ENCODE measurements at regions not wholly inside any gene's neighbourhood (a gene's known extent, or its start where the extent isn't known, plus 50 kb on each side); places are given as distances from the start of the nearest gene placed in this dataset.

GRCh38 chr11:131301306-131301705, 69.1 kb upstream of the NTM start:
- DNase-seq (ENCODE audit: low read depth) = no peak

DNA sequence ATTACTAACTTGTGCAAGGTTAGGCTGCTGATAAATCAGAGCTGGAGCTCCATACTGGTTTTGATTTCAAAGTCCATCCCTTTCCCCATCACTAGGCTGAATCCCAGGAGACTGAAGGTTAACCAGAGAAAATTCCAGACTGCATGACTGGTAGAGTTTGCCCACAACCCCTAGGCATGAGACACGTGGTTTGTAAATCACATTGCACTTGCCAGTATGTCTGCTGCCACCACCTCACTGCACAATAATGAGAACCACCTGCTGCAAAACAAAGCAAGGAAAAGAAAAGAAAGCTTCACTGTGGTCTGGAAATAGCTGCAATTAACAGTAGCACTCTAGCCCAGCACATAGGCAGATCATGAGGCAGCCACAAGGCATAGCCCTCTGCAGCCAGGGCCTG, 67.6 kb upstream of the NTM start:
- DNase-seq (ENCODE audit: low read depth) = no peak

DNA sequence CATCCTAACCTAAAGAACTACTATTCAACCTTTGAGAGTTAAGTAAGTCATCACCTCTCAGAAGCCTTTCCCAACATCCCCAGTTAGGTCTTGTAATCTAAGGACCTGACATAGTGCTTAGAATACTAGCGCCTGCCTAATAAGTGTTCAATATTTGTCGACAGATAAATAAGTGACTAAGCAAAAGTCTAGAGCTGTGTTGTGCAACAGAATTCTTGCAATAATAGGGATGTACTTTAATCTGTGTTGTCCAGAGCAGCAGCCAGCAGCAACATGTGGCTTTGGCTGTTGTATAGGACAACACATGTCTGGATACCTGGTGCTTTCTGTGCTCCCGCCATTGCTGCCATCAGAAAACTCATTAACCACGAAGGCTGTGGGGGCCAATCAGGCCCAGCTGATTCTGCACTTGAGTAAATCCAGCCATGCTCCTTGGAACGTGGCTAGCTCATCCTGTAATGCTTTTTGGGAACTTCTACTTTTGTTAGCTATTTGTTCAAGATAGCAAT, 66.8 kb upstream of the NTM start:
- DNase-seq (ENCODE audit: low read depth) = no peak

GRCh38 chr11:131305005-131305404, 65.4 kb upstream of the NTM start:
- no peak for DNase-seq (ENCODE audit: low read depth)

- DNase-seq (ENCODE audit: low read depth) = no peak
Observed at GRCh38 chr11:131307506-131307905, 62.9 kb upstream of the NTM start.

GRCh38 chr11:131309776-131310175, 60.6 kb upstream of the NTM start:
- no peak for DNase-seq (ENCODE audit: low read depth)

DNA sequence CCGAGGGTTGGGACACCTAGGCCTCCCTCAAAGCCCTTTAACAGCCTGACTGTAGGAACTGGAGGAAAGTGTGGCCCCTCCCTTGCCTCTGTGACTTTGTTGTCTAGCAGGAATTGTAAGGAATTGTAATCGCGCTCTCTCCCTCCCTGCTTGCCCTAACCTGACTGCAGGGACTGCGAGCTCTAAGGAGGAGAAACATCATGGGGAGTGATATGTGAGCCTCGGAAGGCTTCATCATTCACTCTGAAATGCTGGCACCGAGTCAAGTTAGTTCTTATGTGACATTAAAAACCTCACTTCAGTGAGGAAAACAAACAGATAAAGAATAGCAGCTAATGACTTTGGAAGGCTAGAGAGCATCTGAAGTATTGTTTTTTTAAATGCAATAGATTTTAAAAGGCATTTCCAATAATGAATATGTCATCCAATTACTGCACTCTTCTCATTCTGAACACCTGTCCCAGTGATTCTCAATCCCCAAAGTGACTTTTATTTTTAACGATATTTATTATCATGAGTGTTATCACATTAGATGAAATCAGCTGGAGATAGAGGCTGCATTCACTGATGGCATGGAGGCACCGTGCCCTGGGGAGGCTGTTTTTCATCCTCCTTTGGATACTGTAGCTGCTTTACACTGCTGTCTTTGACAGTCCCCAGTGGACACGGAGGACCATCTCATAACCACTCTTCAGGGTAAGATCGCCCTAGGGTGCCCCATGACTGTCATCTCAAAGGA, 58.5 kb upstream of the NTM start:
- no peak for DNase-seq (ENCODE audit: low read depth)
